ENCODE measurements at regions not wholly inside any gene's neighbourhood (a gene's known extent, or its start where the extent isn't known, plus 50 kb on each side); places are given as distances from the start of the nearest gene placed in this dataset.

DNA sequence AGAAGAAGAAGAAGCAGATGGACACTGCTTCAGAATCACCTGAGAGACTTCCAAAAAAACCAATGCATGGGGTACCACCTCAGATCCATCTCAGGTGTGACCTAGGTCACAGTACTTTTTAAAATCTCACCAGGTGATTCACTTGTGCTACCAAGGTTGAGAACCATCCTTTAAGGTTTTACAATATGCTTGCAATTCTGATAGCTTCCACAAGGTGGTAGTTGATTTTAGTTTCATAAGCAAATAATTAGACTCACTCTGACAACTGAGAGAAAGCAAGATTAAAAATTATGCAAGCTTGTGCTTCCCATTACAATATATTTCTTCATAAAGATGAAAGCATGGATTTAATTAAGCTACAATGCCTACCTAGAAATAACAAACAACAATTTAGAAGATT, 355.1 kb downstream of the EN1 start:
- TF ChIP-seq, protein P1, sequence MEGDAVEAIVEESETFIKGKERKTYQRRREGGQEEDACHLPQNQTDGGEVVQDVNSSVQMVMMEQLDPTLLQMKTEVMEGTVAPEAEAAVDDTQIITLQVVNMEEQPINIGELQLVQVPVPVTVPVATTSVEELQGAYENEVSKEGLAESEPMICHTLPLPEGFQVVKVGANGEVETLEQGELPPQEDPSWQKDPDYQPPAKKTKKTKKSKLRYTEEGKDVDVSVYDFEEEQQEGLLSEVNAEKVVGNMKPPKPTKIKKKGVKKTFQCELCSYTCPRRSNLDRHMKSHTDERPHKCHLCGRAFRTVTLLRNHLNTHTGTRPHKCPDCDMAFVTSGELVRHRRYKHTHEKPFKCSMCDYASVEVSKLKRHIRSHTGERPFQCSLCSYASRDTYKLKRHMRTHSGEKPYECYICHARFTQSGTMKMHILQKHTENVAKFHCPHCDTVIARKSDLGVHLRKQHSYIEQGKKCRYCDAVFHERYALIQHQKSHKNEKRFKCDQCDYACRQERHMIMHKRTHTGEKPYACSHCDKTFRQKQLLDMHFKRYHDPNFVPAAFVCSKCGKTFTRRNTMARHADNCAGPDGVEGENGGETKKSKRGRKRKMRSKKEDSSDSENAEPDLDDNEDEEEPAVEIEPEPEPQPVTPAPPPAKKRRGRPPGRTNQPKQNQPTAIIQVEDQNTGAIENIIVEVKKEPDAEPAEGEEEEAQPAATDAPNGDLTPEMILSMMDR (IDR thresholded peaks at IDR 0.05; ENCODE audit: insufficient read depth, low read depth, low read length): peak; percentile 37
- no peak for TF ChIP-seq EZH2 (IDR thresholded peaks at IDR 0.05; ENCODE audit: insufficient read depth, low read length)
